NCI-H1436 treated with DMSO at 0.1 percent for 48 hours (cell line): ENCODE measurements at regions not wholly inside any gene's neighbourhood (a gene's known extent, or its start where the extent isn't known, plus 50 kb on each side); places are given as distances from the start of the nearest gene placed in this dataset.

Experiments used
- DNase-seq: peaks from one replicate; lab custom pipeline; 2025; lab: John Stamatoyannopoulos, UW

- no peak for DNase-seq
Observed at GRCh38 chr7:22657479-22657878, 69.5 kb upstream of the IL6 start.

- no peak for DNase-seq
Observed at GRCh38 chr7:22655781-22656180, 71.2 kb upstream of the IL6 start.

- no peak for DNase-seq
Observed at GRCh38 chr7:22654831-22655230, 72.2 kb upstream of the IL6 start.

GRCh38 chr7:22653951-22654350 lies 73.0 kb upstream of the IL6 start:
- peak; percentile 43 for DNase-seq

- no peak for DNase-seq
Observed at GRCh38 chr7:22651534-22652243, 75.3 kb upstream of the IL6 start.

- no peak for DNase-seq
Observed at GRCh38 chr7:22651036-22651435, 76.0 kb upstream of the IL6 start.

GRCh38 chr7:22649686-22650085 lies 77.3 kb upstream of the IL6 start:
- DNase-seq: no peak

GRCh38 chr7:22647451-22648257 lies 79.3 kb upstream of the IL6 start:
- DNase-seq: no peak

GRCh38 chr7:22645418-22646181 lies 81.4 kb upstream of the IL6 start:
- DNase-seq: no peak

- DNase-seq: no peak
Observed at GRCh38 chr7:22642454-22642853, 84.5 kb upstream of the IL6 start.

GRCh38 chr7:22640269-22640668 lies 86.7 kb upstream of the IL6 start:
- no peak for DNase-seq

GRCh38 chr7:22639396-22639795 lies 87.6 kb upstream of the IL6 start:
- DNase-seq: no peak

GRCh38 chr7:22635349-22635748 lies 91.7 kb upstream of the IL6 start:
- DNase-seq: no peak

- no peak for DNase-seq
Observed at GRCh38 chr7:22633954-22634474, 93.0 kb upstream of the IL6 start.

- DNase-seq: no peak
Observed at GRCh38 chr7:22633286-22633953, 93.6 kb upstream of the IL6 start.

- DNase-seq: no peak
Observed at GRCh38 chr7:22632674-22633073, 94.3 kb upstream of the IL6 start.

- no peak for DNase-seq
Observed at GRCh38 chr7:22631730-22632129, 95.3 kb upstream of the IL6 start.

- DNase-seq: no peak
Observed at GRCh38 chr7:22630069-22630468, 96.9 kb upstream of the IL6 start.

- no peak for DNase-seq
Observed at GRCh38 chr7:22629056-22629455, 97.9 kb upstream of the IL6 start.

- no peak for DNase-seq
Observed at GRCh38 chr7:22628112-22628511, 98.9 kb upstream of the IL6 start.

GRCh38 chr7:22627136-22627535 lies 99.9 kb upstream of the IL6 start:
- no peak for DNase-seq

GRCh38 chr7:22625251-22625650 lies 101.7 kb upstream of the IL6 start:
- DNase-seq: no peak
